Liver (tissue), 3 donors: ENCODE measurements at regions not wholly inside any gene's neighbourhood (a gene's known extent, or its start where the extent isn't known, plus 50 kb on each side); places are given as distances from the start of the nearest gene placed in this dataset.

ENCODE experiments used
- ATF3 ChIP-seq: IDR thresholded peaks from 2 replicates; pipeline ENCODE4 v1.6.1; 2016; ENCODE audit warnings: antibody characterized with exemption
- CTCF ChIP-seq: fragments of 150-350 bp; IDR thresholded peaks from 2 replicates; pipeline ENCODE4 v1.5.1; 2017; ENCODE audit warnings: improper control_type of control experiment, low read depth, low read length; ENCODE audit not compliant: missing input control
- EGR1 ChIP-seq, 2 donors: IDR thresholded peaks; 2 replicates each; pipeline ENCODE4 v1.6.1; 2016 to 2018; ENCODE audit warnings: antibody characterized with exemption in 2 of 2, low read depth in 2 of 2
- GABPA ChIP-seq, 2 donors: IDR thresholded peaks in 1 of 2; conservative IDR thresholded peaks in 1 of 2; 2 replicates each; pipeline ENCODE4 v1.6.1; 2016; ENCODE audit warnings: antibody characterized with exemption in 2 of 2, mild to moderate bottlenecking in 1 of 2, moderate library complexity in 1 of 2
- HNF4A ChIP-seq, 2 donors: conservative IDR thresholded peaks; 2 replicates each; pipeline ENCODE4 v1.6.1; 2016; ENCODE audit warnings: antibody characterized with exemption in 2 of 2, mild to moderate bottlenecking in 2 of 2
- JUND ChIP-seq, 2 donors: IDR thresholded peaks; 2 replicates each; pipeline ENCODE4 v1.6.1; 2016; ENCODE audit warnings: antibody characterized with exemption in 2 of 2
- MAX ChIP-seq: IDR thresholded peaks from 2 replicates; pipeline ENCODE4 v1.6.1; 2016; ENCODE audit warnings: antibody characterized with exemption
- RAD21 ChIP-seq, 2 donors: IDR thresholded peaks; 2 replicates each; pipeline ENCODE4 v1.6.1; 2016; ENCODE audit warnings: antibody characterized with exemption in 2 of 2, mild to moderate bottlenecking in 2 of 2
- REST ChIP-seq: IDR thresholded peaks from 2 replicates; pipeline ENCODE4 v1.6.1; 2016; ENCODE audit warnings: antibody characterized with exemption, mild to moderate bottlenecking
- SP1 ChIP-seq: IDR thresholded peaks from 2 replicates; pipeline ENCODE4 v1.6.1; 2018; ENCODE audit warnings: antibody characterized with exemption, mild to moderate bottlenecking
- ZBTB33 ChIP-seq: IDR thresholded peaks from 2 replicates; pipeline ENCODE4 v1.6.1; 2016; ENCODE audit warnings: antibody characterized with exemption
- donor health status: healthy.
- donor health status: healthy.

GRCh38 chr15:39025881-39026280, 461.3 kb upstream of the RASGRP1 start:
- TF ChIP-seq EGR1 (IDR thresholded peaks at IDR 0.05; ENCODE audit: low read depth in 2 of 2) (no peak), CTCF (no peak), REST (no peak), ZBTB33 (no peak), MAX (no peak), RAD21 (IDR thresholded peaks at IDR 0.05) (no peak), HNF4A (conservative IDR thresholded peaks at IDR 0.05) (no peak), SP1 (no peak), GABPA (IDR thresholded peaks at IDR 0.05 in 1 of 2, conservative IDR thresholded peaks at IDR 0.05 in 1 of 2) (no peak), ATF3 (no peak), JUND (IDR thresholded peaks at IDR 0.05) (no peak)
